GM12874 (cell line): ENCODE measurements at regions not wholly inside any gene's neighbourhood (a gene's known extent, or its start where the extent isn't known, plus 50 kb on each side); places are given as distances from the start of the nearest gene placed in this dataset.

Experiments used
- TF ChIP-seq, protein P1 (sequence below): IDR thresholded peaks from 2 replicates; pipeline ENCODE4 v1.5.1; 2011; ENCODE audit warnings: low read depth, mild to moderate bottlenecking, control low read depth, low read length, moderate library complexity; ENCODE audit not compliant: insufficient read depth

DNA sequence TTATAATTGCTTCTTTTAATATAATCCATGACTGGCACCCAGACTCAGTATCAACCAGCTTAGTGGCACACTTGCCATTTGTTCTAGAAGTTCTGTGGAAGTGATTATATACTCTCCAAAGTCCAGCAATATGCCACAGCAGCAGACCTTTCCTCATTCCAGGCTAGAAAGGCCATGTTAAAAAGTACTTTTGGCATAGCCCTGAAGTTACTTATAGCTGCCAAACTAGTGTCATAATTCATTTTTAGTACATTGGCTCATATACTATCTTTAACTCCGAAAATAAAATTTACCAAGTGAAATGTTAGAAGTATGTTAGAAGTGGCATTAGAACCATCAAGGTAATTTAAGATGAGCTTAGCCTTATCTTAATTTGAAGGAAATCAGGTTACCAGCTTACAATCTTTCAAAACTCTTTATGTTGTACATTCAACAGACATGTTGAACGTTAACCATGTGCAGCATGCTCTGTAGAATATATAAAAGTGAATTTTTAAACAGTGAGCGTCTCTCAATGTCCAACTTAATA, 714.2 kb upstream of the LCORL start:
- TF ChIP-seq, protein P1, sequence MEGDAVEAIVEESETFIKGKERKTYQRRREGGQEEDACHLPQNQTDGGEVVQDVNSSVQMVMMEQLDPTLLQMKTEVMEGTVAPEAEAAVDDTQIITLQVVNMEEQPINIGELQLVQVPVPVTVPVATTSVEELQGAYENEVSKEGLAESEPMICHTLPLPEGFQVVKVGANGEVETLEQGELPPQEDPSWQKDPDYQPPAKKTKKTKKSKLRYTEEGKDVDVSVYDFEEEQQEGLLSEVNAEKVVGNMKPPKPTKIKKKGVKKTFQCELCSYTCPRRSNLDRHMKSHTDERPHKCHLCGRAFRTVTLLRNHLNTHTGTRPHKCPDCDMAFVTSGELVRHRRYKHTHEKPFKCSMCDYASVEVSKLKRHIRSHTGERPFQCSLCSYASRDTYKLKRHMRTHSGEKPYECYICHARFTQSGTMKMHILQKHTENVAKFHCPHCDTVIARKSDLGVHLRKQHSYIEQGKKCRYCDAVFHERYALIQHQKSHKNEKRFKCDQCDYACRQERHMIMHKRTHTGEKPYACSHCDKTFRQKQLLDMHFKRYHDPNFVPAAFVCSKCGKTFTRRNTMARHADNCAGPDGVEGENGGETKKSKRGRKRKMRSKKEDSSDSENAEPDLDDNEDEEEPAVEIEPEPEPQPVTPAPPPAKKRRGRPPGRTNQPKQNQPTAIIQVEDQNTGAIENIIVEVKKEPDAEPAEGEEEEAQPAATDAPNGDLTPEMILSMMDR = no peak

DNA sequence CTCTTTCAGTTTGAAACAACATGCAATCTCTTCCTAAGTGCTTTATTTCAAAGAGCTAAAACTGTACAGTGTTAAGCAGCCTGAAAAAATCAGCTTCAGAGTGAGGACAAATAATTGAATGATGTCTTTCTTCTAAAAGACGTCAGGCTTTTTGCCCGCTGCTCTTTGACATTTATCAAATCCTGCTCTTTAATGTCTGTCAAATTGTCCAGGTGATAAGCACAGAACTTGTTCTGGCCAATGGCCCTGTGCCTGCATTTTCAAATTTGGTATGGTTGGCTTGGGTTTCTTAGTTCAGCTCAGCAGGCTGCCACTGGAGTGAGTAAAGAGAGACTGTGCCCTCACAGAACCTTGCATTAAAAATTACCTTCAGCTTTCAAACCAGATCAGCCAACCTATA, 712.9 kb upstream of the LCORL start:
- TF ChIP-seq, protein P1 = no peak

DNA sequence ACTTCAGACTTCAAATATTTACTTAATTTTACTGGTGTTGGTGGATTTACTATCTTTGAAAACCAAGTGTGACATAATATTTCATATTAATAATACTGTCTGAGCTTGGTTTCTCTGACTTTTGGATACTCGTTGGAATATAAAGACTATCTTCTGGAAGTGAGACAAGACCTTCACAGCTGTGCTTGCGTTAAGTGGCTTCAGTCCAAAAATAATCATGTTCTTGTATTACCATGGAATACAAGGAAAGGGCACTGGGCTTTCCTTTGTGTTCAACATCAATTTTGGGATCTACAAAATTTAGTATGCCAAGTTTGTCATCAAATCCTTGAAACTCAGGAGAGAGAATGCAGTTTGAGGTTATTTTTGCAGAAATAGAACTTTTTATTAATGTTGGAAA, 712.4 kb upstream of the LCORL start:
- TF ChIP-seq, protein P1 = no peak

DNA sequence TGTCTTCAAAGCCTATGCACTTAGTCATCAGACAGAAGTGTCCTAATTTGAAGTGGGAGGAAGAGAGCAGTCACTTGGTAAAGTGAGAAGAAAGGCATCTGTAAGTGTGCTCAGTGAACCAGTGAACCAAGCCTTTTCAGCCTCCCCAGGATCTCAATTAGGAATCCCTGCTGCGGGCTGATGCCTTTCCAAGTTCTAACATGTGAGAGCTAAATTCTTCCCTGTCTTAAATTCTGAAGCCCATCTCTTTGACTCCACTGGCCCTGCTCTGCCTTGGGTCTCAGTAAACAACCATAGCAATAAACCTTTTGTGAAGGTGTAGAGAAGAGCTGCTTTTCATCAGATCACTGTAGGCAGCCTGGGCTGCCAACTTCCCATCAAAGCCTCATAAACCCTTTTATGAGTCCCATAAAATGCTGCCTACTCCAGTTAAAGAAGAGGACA, 701.2 kb upstream of the LCORL start:
- TF ChIP-seq, protein P1 = no peak

DNA sequence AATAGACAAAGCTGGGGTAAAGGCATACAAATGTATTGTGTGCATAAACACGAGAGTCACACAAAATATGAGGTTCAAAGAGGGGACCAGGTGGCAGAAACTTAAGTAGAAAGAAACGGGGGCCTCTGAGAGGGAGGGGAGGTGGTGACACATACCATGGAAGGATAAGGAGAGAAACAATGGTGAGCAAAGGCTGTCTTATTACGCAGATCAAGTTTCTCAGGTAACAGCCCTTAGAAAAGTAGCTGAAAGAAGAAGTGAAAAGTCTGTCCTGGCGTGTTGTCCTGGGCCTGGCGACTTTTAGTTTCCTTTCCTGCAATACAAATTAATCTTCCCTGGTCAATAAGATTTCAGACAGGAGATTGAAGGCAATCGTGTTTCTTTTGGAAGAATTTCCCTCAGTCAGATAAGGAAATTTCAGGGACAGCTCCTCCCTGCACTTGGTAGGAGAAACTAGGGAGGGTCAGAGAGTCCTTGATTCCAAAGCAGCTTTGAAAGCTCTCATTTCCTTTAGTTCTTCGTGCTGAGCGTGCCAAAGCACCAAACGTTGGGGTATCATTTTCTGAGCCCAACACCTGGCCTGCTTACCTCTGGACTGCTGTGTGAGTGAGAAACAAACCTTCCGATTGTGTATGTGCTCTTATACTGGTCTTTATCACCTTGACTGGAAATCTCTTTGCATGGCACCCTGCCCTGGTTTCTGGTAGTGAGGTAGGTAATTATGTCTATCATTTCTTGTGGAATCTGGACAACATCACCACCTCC, 676.7 kb upstream of the LCORL start:
- TF ChIP-seq, protein P1 = no peak

DNA sequence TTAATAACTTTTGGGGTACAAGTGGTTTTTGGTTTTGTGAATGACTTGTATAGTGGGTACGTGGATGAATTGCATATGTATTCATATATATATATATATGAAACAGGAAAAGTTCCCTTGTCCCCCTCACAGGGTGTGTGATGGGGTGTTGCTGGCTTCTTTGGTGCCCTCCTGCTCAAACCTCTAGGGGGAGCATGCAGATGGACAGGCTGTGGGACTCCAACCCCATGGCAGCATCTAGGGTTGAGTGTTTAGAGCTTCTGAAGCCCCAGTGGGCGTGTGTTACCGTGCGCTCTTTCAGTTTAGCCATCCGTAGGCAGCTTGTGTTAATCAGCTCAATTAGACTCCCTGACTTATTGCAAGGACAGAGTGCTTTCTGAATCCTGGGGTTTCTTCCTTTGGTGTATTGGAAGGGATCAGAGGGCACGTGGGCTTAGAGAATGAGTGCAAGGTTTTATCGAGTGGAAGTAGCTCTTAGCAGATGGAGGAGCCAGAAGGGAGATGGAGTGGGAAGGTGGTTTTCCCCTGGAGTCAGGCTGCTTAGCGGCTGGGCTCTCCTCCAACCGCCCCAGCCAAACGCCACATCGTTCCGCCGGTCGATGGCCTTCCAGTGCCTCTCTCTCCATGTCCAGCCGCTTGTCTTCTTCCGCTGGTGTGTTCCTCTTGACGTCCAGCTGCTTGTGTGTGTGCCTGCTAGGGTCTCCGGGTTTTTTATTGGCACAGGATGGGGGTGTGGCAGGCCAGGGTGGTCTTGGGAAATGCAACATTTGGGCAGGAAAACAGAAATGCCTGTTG, 674.4 kb upstream of the LCORL start:
- TF ChIP-seq, protein P1 = peak; percentile 19; the same call in 1 of the 2 replicates
